ENCODE measurements at regions not wholly inside any gene's neighbourhood (a gene's known extent, or its start where the extent isn't known, plus 50 kb on each side); places are given as distances from the start of the nearest gene placed in this dataset.

DNA sequence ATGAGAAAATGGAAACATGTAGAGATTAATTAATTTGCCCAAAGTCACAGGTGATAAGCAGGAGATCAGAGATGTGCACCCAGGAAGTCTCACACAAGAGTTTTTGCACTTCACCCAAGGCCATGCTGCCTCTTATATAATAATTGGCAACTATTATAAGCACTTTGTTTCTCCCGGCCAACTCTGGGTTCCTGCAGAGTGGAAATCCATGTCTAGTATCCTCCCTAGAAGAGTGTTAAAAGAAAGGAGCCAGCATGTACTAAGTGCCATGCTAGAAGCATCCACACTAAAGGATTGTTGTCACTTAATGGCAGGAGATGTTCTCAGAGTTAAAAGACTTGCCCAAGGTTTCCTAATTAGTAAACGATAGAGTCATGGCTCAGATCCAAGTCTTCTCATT lies 470.3 kb downstream of the OMA1 start:
- Mint-ChIP-seq H3K36me3 (ENCODE audit: low read depth) (no peaks in the 10 kb centered on the region), H3K4me1 (ENCODE audit: low read depth) (no peaks in the 10 kb centered on the region), H3K4me3 (ENCODE audit: unreplicated experiment) (no peak overlapping the region), H3K9me3 (ENCODE audit: low read depth) (no peaks in the 10 kb centered on the region), H3K27me3 (ENCODE audit: low read depth) (peaks cover 14% of the 10 kb centered on the region), H3K27ac (ENCODE audit: unreplicated experiment) (no peak overlapping the region)
- TF ChIP-seq, protein P1, sequence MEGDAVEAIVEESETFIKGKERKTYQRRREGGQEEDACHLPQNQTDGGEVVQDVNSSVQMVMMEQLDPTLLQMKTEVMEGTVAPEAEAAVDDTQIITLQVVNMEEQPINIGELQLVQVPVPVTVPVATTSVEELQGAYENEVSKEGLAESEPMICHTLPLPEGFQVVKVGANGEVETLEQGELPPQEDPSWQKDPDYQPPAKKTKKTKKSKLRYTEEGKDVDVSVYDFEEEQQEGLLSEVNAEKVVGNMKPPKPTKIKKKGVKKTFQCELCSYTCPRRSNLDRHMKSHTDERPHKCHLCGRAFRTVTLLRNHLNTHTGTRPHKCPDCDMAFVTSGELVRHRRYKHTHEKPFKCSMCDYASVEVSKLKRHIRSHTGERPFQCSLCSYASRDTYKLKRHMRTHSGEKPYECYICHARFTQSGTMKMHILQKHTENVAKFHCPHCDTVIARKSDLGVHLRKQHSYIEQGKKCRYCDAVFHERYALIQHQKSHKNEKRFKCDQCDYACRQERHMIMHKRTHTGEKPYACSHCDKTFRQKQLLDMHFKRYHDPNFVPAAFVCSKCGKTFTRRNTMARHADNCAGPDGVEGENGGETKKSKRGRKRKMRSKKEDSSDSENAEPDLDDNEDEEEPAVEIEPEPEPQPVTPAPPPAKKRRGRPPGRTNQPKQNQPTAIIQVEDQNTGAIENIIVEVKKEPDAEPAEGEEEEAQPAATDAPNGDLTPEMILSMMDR (IDR thresholded peaks at IDR 0.05), result no peak
- no peak for DNase-seq (ENCODE audit: low spot score)

DNA sequence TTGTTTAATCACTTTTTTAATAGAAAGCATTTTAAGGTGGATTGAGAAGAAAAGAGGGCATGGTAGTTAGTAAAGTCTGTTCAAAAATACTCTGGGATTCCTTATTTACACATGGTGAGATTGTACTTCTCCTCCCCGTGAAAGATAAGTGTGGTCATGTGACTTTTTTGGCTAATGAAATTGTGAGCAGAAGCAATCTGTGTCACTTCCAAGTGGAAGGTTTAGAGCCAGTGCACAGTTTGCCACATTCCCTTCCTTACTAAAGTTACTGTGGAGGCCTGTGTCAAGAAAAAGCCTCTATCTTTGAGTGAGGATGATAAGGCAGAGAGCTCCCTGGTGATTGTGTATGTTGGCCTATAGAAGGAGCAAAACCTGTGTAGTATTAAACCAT lies 471.3 kb downstream of the OMA1 start:
- H3K36me3 Mint-ChIP-seq (ENCODE audit: low read depth), result no peaks in the 10 kb centered on the region
- DNase-seq (ENCODE audit: low spot score), result no peak
- no peak overlapping the region for H3K4me3 Mint-ChIP-seq (ENCODE audit: unreplicated experiment)
- TF ChIP-seq, protein P1 (IDR thresholded peaks at IDR 0.05), result no peak
- peaks cover 11% of the 10 kb centered on the region for H3K27me3 Mint-ChIP-seq (ENCODE audit: low read depth)
- H3K9me3 Mint-ChIP-seq (ENCODE audit: low read depth), result no peaks in the 10 kb centered on the region
- H3K4me1 Mint-ChIP-seq (ENCODE audit: low read depth), result no peaks in the 10 kb centered on the region
- H3K27ac Mint-ChIP-seq (ENCODE audit: unreplicated experiment), result no peak overlapping the region

DNA sequence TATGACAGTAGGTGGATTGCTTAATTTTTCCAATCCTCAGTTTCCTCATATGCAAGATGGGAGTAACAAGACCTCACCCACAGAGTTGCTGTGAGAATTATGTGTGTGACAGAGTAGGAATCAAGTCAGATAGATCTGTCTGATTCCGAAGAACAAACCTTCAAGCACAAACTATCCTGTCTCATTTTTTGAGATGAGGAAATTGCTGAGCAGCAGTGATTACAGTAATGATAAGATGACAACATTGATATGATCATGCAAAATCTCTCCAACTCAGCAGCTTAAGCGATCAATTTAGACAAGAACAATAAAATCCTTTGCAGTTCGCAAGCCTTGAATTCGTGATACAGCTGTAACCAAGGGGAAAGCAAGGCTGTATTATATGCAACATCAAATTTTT lies 474.1 kb downstream of the OMA1 start:
- TF ChIP-seq, protein P1 (IDR thresholded peaks at IDR 0.05), result no peak
- Mint-ChIP-seq H3K9me3 (ENCODE audit: low read depth) (no peaks in the 10 kb centered on the region), H3K27ac (ENCODE audit: unreplicated experiment) (no peak overlapping the region)

DNA sequence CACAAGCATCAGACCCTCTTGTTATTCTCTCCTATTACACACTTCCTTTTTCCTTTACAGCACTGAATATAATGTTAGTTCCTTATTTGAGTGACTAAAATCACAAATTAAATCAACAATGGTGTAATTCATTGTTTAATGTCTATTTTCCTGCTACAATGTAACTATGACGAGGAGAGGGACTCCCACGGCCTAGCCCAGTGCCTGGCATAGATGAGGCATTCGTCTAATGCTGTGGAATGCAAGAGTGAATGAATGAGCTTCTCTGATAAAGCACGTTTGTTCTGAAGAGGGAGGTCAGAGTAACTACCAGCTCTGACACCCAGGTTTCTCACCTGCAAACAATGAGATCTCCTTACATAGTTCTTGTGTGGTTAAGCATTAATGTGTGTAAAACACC lies 479.4 kb downstream of the OMA1 start:
- H3K4me3 Mint-ChIP-seq (ENCODE audit: unreplicated experiment), result no peak overlapping the region
- H3K27ac Mint-ChIP-seq (ENCODE audit: unreplicated experiment), result no peak overlapping the region
- H3K9me3 Mint-ChIP-seq (ENCODE audit: low read depth), result no peaks in the 10 kb centered on the region
- no peak for DNase-seq (ENCODE audit: low spot score)
- TF ChIP-seq, protein P1 (IDR thresholded peaks at IDR 0.05), result no peak
- no peaks in the 10 kb centered on the region for H3K4me1 Mint-ChIP-seq (ENCODE audit: low read depth)
- no peaks in the 10 kb centered on the region for H3K36me3 Mint-ChIP-seq (ENCODE audit: low read depth)
- no peaks in the 10 kb centered on the region for H3K27me3 Mint-ChIP-seq (ENCODE audit: low read depth)

More for the DNA sequence above, 474.1 kb downstream of the OMA1 start:
- H3K36me3 Mint-ChIP-seq (ENCODE audit: low read depth), result no peaks in the 10 kb centered on the region
- no peaks in the 10 kb centered on the region for H3K4me1 Mint-ChIP-seq (ENCODE audit: low read depth)
- peaks cover 6% of the 10 kb centered on the region for H3K27me3 Mint-ChIP-seq (ENCODE audit: low read depth)
- H3K4me3 Mint-ChIP-seq (ENCODE audit: unreplicated experiment), result no peak overlapping the region
- DNase-seq (ENCODE audit: low spot score), result no peak

DNA sequence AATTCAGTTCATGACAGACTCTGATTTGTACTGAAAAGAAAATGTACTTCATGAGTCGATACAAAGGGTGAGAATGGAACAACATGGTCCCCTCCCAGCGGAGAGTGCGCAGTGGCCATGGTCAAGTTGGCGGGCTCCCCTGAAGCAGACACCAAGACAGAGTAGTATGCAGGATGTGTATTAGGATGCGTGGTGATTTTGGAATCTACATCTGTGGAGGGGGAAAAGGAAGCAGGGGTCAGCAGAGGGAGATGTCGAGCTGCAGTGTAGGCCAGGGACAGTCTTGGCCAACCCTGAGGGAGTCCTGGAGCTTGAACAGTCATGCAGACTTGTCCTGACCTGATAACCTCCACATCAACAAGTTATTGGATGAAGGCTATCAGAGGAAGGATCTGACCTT lies 481.0 kb downstream of the OMA1 start:
- Mint-ChIP-seq H3K9me3 (ENCODE audit: low read depth) (no peaks in the 10 kb centered on the region), H3K27me3 (ENCODE audit: low read depth) (no peaks in the 10 kb centered on the region), H3K27ac (ENCODE audit: unreplicated experiment) (no peak overlapping the region), H3K4me3 (ENCODE audit: unreplicated experiment) (no peak overlapping the region), H3K4me1 (ENCODE audit: low read depth) (no peaks in the 10 kb centered on the region), H3K36me3 (ENCODE audit: low read depth) (no peaks in the 10 kb centered on the region)
- TF ChIP-seq, protein P1 (IDR thresholded peaks at IDR 0.05), result no peak
- no peak for DNase-seq (ENCODE audit: low spot score)

Measured in chondrocyte (in vitro differentiated cells).